OCI-LY7 (cell line): ENCODE measurements at regions not wholly inside any gene's neighbourhood (a gene's known extent, or its start where the extent isn't known, plus 50 kb on each side); places are given as distances from the start of the nearest gene placed in this dataset.

Experiments used
- CTCF ChIP-seq: fragments of 200-600 bp; sonication (generic); conservative IDR thresholded peaks from 2 replicates; pipeline ENCODE4 v1.5.1; 2014; ENCODE audit warnings: mild to moderate bottlenecking, antibody characterized with exemption, low read length, moderate library complexity, mixed read lengths
- EZH2phosphoT487 ChIP-seq: fragments of 200-600 bp; sonication (generic); IDR thresholded peaks from 2 replicates; pipeline ENCODE4 v1.6.1; 2018; ENCODE audit warnings: low read depth, borderline replicate concordance, mild to moderate bottlenecking, mixed run types, antibody characterized with exemption, low read length, moderate library complexity, mixed read lengths

- TF ChIP-seq CTCF (no peak), EZH2phosphoT487 (no peak)
These were observed 128.9 kb downstream of the SNAPC1 start for GRCh38 chr14:61891170-61891569.
